Testis (tissue), 2 donors: ENCODE measurements at regions not wholly inside any gene's neighbourhood (a gene's known extent, or its start where the extent isn't known, plus 50 kb on each side); places are given as distances from the start of the nearest gene placed in this dataset.
"Not testable (repeated sequence)": the region's sequence is repeated elsewhere in the genome, so short reads cannot be mapped to it uniquely, and the experiment has no call there.

Experiments
- DNase-seq: peaks from one replicate; pipeline ENCODE4 v3.0.0-alpha.2; 2019
- H3K27ac ChIP-seq, 2 donors: fragments of 200-600 bp; sonication (generic); one replicate each; pipeline ENCODE4 v1.5.1; 2019
- H3K27me3 ChIP-seq: fragments of 200-600 bp; sonication (generic); one replicate; pipeline ENCODE4 v1.5.1; 2019
- H3K36me3 ChIP-seq: fragments of 200-600 bp; sonication (generic); one replicate; pipeline ENCODE4 v1.5.1; 2017; ENCODE audit warnings: low read depth; ENCODE audit errors: missing control alignments
- H3K4me1 ChIP-seq: fragments of 200-600 bp; sonication (generic); one replicate; pipeline ENCODE4 v1.5.1; 2019
- H3K4me3 ChIP-seq, 2 donors: fragments of 200-600 bp; sonication (generic); one replicate each; pipeline ENCODE4 v1.5.1; 2017 to 2019
- H3K9me3 ChIP-seq: fragments of 200-600 bp; sonication (generic); one replicate; pipeline ENCODE4 v1.5.1; 2017
- POLR2A ChIP-seq: fragments of 450-650 bp; IDR thresholded peaks from one replicate; pipeline ENCODE4 v1.6.1; 2017; ENCODE audit warnings: antibody characterized with exemption, mild to moderate bottlenecking, moderate library complexity
- WGBS, 2 donors: methylation state at CpG; one replicate each; pipeline ENCODE4 v1.1.5; 2018; 5-methylcytosine and 5-hydroxymethylcytosine counted together
- intact Hi-C: fragments of 100-400 bp; cut with DNase I; formaldehyde crosslinking; loops from one replicate; pipeline ENCODE4 v1.15.1; 2023; ENCODE audit warnings: low total_unique reads
- TF ChIP-seq, protein P1 (sequence below), 3 experiments: fragments of 450-650 bp in 2 of 3; fragments of 200-600 bp in 1 of 3; sonication (generic) in 1 of 3; IDR thresholded peaks; one replicate each; pipeline ENCODE4 v1.5.1; 2016 to 2019; ENCODE audit warnings: antibody characterized with exemption in 3 of 3, mild to moderate bottlenecking in 2 of 3, moderate library complexity in 1 of 3

DNA sequence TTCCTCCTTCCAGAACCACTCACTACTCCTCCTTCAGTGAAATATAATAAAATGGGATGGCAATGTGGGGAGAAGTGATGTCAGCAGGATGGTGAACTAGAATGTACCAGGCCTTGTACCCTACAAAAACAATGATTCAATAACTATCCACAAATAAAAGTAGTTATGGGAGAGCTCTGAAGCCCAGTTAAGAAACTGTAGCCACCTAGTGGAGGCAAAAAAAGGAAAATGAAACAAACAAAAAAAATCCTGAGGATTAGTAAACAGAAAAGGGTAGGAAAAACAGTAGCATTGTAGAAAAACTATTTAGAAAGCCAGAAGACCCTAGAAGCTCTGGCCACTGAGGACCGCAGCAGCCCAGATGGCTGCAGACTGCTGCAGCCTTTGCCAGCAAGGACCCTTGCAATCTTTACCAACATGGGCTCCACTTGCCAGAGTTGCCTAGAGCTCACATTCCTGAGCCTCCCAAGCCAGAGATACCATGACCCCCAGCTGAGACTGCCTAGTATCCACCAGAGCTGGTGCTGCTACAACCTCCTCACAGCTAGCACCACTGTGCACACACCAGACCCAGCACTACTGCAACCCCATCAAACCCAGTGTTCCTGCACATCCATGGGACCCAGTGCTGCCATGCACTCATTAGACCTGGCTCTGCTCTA lies 259.7 kb upstream of the MSX2 start:
- 80 to 88% methylated on average over 1 of the region's 1 CpG for WGBS, 2 donors
- intact Hi-C loops: no loop called here
- Histone ChIP-seq H3K4me3 (no peak overlapping the region), H3K4me1 (no peaks in the 10 kb centered on the region), H3K36me3 (no peaks in the 10 kb centered on the region), H3K27me3 (no peaks in the 10 kb centered on the region), H3K27ac (no peak overlapping the region), H3K9me3 (no peaks in the 10 kb centered on the region)
- DNase-seq: no peak
- TF ChIP-seq POLR2A: no peak
- TF ChIP-seq, protein P1, sequence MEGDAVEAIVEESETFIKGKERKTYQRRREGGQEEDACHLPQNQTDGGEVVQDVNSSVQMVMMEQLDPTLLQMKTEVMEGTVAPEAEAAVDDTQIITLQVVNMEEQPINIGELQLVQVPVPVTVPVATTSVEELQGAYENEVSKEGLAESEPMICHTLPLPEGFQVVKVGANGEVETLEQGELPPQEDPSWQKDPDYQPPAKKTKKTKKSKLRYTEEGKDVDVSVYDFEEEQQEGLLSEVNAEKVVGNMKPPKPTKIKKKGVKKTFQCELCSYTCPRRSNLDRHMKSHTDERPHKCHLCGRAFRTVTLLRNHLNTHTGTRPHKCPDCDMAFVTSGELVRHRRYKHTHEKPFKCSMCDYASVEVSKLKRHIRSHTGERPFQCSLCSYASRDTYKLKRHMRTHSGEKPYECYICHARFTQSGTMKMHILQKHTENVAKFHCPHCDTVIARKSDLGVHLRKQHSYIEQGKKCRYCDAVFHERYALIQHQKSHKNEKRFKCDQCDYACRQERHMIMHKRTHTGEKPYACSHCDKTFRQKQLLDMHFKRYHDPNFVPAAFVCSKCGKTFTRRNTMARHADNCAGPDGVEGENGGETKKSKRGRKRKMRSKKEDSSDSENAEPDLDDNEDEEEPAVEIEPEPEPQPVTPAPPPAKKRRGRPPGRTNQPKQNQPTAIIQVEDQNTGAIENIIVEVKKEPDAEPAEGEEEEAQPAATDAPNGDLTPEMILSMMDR (IDR thresholded peaks at IDR 0.05): no peak

DNA sequence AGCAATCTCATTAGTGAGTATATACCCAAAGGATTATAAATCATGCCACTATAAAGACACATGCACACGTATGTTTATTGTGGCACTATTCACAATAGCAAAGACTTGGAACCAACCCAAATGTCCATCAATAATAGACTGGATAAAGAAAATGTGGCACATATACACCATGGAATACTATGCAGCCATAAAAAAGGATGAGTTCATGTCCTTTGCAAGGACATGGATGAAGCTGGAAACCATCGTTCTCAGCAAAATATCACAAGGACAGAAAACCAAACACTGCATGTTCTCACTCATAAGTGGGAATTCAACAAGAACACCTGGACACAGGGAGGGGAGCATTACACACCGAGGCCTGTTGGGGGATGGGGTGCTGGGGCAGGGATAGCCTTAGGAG lies 252.9 kb upstream of the MSX2 start:
- H3K4me1 ChIP-seq, intact Hi-C loops, DNase-seq, H3K27me3 ChIP-seq, H3K27ac ChIP-seq, H3K36me3 ChIP-seq, H3K9me3 ChIP-seq, H3K4me3 ChIP-seq: not testable (repeated sequence)
- 68 to 84% methylated on average over 3 of the region's 3 CpGs for WGBS, 2 donors

DNA sequence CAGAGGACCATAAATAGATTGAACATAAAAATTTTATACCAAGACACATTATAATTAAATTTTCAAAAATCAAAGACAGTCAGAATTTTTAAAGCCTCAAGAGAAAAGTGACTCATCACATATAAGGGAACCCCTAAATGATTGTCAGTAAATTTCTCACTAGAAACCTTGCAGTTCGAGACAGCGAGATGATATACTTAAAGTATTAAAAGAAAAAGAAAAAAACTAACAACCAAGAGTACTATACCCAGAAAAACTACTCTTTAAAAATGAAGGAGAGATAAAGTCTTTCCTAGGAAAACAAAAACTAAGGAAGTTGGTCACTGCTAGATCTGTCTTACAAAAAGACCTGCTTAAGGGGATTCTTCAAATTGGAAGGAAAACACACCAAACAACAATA lies 251.4 kb upstream of the MSX2 start:
- Histone ChIP-seq H3K9me3 (no peaks in the 10 kb centered on the region), H3K4me1 (no peaks in the 10 kb centered on the region), H3K36me3 (no peaks in the 10 kb centered on the region), H3K27me3 (no peaks in the 10 kb centered on the region), H3K27ac (no peak overlapping the region), H3K4me3 (no peak overlapping the region)
- WGBS, 2 donors: 87 to 97% methylated on average over 2 of the region's 2 CpGs
- intact Hi-C loops: no loop called here
- TF ChIP-seq, protein P1 (IDR thresholded peaks at IDR 0.05): no peak
- no peak for TF ChIP-seq POLR2A
- DNase-seq: no peak

DNA sequence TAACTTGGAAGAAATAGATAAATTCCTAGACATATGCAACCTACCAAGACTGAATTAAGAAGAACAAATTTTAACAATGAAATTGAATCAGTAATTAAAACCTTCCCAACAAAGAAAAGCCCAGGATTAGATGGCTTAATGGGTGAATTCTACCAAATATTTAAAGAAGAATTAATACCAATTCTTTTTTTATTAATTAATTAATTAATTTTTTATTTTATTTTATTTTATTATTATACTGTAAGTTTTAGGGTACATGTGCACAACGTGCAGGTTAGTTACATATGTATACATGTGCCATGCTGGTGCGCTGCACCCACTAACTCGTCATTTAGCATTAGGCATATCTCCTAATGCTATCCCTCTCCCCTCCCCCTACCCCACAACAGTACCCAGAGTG lies 248.4 kb upstream of the MSX2 start:
- DNase-seq, H3K4me3 ChIP-seq, H3K9me3 ChIP-seq, H3K27ac ChIP-seq, H3K27me3 ChIP-seq, intact Hi-C loops, H3K4me1 ChIP-seq, H3K36me3 ChIP-seq: not testable (repeated sequence)
- WGBS, 2 donors: 71 to 90% methylated on average over 3 of the region's 3 CpGs

DNA sequence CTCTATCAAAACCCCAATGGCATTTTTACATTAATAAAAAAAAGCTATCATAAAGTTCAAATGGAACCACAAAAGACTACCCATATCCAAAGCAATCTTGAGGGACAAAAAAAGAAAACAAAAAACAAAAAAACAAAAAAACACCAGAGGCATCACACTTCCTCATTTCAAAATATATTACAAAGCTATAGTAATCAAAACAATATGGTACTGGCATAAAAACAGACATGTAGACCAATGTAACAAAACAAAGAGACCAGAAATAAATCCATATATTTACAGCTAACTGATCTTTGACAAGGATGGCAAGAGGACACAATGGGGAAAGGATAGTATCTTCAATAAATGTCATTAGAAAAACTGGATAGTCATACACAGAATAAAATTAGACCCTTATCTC lies 245.1 kb upstream of the MSX2 start:
- intact Hi-C loops: no loop called here
- no peak overlapping the region for H3K27ac ChIP-seq
- H3K9me3 ChIP-seq: no peaks in the 10 kb centered on the region
- no peak for DNase-seq
- no peaks in the 10 kb centered on the region for H3K27me3 ChIP-seq
- no peaks in the 10 kb centered on the region for H3K36me3 ChIP-seq
- TF ChIP-seq POLR2A: no peak
- TF ChIP-seq, protein P1 (IDR thresholded peaks at IDR 0.05): no peak
- H3K4me1 ChIP-seq: no peaks in the 10 kb centered on the region
- no peak overlapping the region for H3K4me3 ChIP-seq

DNA sequence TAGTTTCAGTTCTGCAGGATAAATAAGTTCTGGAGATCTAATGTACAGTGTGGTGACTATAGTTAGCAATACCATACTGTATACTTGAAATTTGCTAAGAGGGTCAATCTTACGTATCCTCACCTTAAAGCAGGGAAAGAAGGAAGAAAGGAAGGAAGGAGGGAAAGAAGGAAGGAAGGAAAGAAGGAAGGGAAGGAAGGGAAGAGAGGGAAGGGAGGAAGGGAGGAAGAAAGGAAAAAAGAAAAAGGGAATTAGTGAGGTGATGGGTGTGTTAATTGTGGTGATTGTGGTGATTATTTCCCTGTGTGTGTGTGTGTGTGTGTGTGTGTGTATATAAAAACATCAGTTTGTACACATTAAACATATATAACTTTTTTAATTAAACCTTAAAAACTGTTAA lies 242.6 kb upstream of the MSX2 start:
- Histone ChIP-seq H3K4me1 (no peaks in the 10 kb centered on the region), H3K27ac (no peak overlapping the region), H3K4me3 (no peak overlapping the region), H3K36me3 (no peaks in the 10 kb centered on the region), H3K27me3 (no peaks in the 10 kb centered on the region), H3K9me3 (no peaks in the 10 kb centered on the region)
- intact Hi-C loops: no loop called here
- no peak for TF ChIP-seq POLR2A
- TF ChIP-seq, protein P1 (IDR thresholded peaks at IDR 0.05): no peak
- WGBS, 2 donors: 76 to 91% methylated on average over 1 of the region's 1 CpG
- no peak for DNase-seq
